ENCODE measurements at regions not wholly inside any gene's neighbourhood (a gene's known extent, or its start where the extent isn't known, plus 50 kb on each side); places are given as distances from the start of the nearest gene placed in this dataset.

DNA sequence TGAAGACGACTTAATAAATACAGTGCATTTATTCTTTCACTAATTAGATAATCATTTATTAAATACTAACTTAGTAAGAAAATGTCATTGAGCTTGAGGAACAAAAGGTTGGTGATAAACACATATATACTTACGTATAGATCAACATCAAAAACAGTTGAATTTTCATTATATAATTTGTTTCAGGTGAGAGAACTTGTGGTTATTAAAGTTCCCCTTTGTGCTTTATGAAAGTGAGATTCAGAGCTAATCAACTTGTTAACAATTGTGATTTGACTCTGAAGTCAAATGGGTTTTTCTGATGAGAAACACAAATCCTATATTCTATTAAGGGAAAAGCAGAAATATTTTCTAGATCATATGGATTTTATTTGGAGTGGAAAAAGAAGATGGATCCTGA lies 524.0 kb downstream of the SOX11 start:
- no peak overlapping the region for H3K4me3 ChIP-seq
- H3K9me3 ChIP-seq: no peaks in the 10 kb centered on the region
- TF ChIP-seq POLR2AphosphoS5 (IDR thresholded peaks at IDR 0.05) (no peak), POLR2A (IDR thresholded peaks at IDR 0.05) (no peak)
- TF ChIP-seq, protein P1, sequence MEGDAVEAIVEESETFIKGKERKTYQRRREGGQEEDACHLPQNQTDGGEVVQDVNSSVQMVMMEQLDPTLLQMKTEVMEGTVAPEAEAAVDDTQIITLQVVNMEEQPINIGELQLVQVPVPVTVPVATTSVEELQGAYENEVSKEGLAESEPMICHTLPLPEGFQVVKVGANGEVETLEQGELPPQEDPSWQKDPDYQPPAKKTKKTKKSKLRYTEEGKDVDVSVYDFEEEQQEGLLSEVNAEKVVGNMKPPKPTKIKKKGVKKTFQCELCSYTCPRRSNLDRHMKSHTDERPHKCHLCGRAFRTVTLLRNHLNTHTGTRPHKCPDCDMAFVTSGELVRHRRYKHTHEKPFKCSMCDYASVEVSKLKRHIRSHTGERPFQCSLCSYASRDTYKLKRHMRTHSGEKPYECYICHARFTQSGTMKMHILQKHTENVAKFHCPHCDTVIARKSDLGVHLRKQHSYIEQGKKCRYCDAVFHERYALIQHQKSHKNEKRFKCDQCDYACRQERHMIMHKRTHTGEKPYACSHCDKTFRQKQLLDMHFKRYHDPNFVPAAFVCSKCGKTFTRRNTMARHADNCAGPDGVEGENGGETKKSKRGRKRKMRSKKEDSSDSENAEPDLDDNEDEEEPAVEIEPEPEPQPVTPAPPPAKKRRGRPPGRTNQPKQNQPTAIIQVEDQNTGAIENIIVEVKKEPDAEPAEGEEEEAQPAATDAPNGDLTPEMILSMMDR (IDR thresholded peaks at IDR 0.05 in 8 of 11, conservative IDR thresholded peaks at IDR 0.05 in 3 of 11): no peak
- no peak overlapping the region for H3K27ac ChIP-seq
- no peaks in the 10 kb centered on the region for H3K27me3 ChIP-seq (replicated peaks in 1 of 7)
- intact Hi-C loops (cut with DNase I; ENCODE audit: low total_unique reads): no loop called here
- H3K36me3 ChIP-seq: no peaks in the 10 kb centered on the region
- DNase-seq: no peak
- WGBS, 5 donors: 83 to 90% (median 83%) methylated on average over 2 of the region's 2 CpGs
- no peaks in the 10 kb centered on the region for H3K4me1 ChIP-seq

DNA sequence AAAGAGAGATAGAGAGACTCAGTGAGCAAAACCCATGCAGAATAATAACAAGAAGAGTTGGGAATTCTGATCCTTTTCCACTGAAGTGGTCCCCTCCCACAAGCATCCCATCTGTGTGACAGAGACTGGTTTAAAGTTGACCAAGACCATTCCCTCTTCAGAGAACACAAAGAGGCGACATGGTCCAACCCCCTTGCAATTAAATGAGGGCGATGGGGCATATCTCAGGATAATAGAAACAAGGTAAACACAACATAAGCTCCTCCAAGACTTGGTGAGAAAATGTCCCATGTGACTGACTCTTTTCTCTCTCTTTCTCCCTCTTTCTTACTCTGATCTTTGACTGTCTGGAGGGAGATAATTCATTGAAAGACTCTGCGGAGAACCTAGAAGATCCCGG lies 526.7 kb downstream of the SOX11 start:
- H3K27ac ChIP-seq: no peak overlapping the region
- H3K4me1 ChIP-seq: peaks cover 0 to 6% (median 0%) of the 10 kb centered on the region in 6 donors
- H3K9me3 ChIP-seq: no peaks in the 10 kb centered on the region
- intact Hi-C loops (cut with DNase I; ENCODE audit: low total_unique reads): no loop called here
- no peak overlapping the region for H3K4me3 ChIP-seq
- DNase-seq: no peak
- 79 to 95% (median 90%) methylated on average over 4 of the region's 4 CpGs for WGBS, 5 donors
- H3K27me3 ChIP-seq (replicated peaks in 1 of 7): no peaks in the 10 kb centered on the region
- no peaks in the 10 kb centered on the region for H3K36me3 ChIP-seq
- TF ChIP-seq POLR2AphosphoS5 (IDR thresholded peaks at IDR 0.05) (no peak), POLR2A (IDR thresholded peaks at IDR 0.05) (no peak)
- TF ChIP-seq, protein P1 (IDR thresholded peaks at IDR 0.05 in 8 of 11, conservative IDR thresholded peaks at IDR 0.05 in 3 of 11): no peak

DNA sequence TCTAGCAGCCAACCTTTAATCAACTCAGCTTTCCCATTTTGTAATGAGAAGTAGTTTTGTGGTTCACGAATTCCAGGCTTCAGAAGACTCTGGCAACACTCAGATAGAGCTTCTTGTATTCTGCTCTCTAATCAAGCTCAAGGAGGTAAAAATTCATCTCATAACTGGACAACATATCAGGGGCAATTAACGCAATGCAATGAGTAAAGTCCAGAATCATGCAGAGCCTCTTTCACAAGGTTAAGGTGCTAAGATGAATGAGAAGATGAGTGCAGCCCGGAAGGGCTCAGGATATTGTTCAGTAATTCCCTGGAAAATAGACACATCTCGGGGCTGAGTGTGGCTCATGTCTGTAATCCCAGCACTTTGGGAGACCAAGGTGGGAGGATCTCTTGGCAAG lies 527.7 kb downstream of the SOX11 start:
- DNase-seq: no peak
- 84 to 91% (median 88%) methylated on average over 4 of the region's 4 CpGs for WGBS, 5 donors
- no peaks in the 10 kb centered on the region for H3K9me3 ChIP-seq
- peaks cover 0 to 14% (median 0%) of the 10 kb centered on the region in 6 donors for H3K4me1 ChIP-seq
- H3K27ac ChIP-seq: no peak overlapping the region
- TF ChIP-seq, protein P1 (IDR thresholded peaks at IDR 0.05 in 8 of 11, conservative IDR thresholded peaks at IDR 0.05 in 3 of 11): no peak
- TF ChIP-seq POLR2AphosphoS5 (IDR thresholded peaks at IDR 0.05) (no peak), POLR2A (IDR thresholded peaks at IDR 0.05) (no peak)
- no peaks in the 10 kb centered on the region for H3K36me3 ChIP-seq
- no peak overlapping the region for H3K4me3 ChIP-seq
- no peaks in the 10 kb centered on the region for H3K27me3 ChIP-seq (replicated peaks in 1 of 7)
- intact Hi-C loops (cut with DNase I; ENCODE audit: low total_unique reads): no loop called here

DNA sequence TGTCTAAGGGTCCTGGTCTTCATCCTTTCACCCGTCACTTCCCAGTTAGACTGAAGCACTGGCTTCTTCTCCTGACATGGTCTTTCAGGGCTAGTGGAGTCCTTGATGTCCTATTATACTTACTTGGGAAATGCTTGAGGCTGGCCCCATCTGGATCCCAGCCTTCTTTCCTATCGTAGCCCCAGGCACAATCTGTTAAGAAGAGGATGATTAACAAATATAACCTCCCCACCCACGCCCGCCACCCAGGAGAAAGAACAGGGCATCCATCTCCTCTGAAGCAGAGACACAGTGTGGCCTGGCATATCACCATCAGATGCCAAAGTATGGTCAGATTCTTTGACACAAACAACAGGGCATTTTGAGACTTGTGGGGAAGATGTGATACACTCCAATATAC lies 530.1 kb downstream of the SOX11 start:
- DNase-seq: no peak
- no peaks in the 10 kb centered on the region for H3K27me3 ChIP-seq (replicated peaks in 1 of 7)
- H3K4me1 ChIP-seq: peaks cover 0 to 14% (median 0%) of the 10 kb centered on the region in 6 donors
- H3K27ac ChIP-seq: no peak overlapping the region
- no peak overlapping the region for H3K4me3 ChIP-seq
- no peaks in the 10 kb centered on the region for H3K36me3 ChIP-seq
- intact Hi-C loops (cut with DNase I; ENCODE audit: low total_unique reads): no loop called here
- WGBS, 5 donors: 83 to 92% (median 90%) methylated on average over 4 of the region's 4 CpGs
- TF ChIP-seq POLR2AphosphoS5 (IDR thresholded peaks at IDR 0.05) (no peak), POLR2A (IDR thresholded peaks at IDR 0.05) (no peak)
- TF ChIP-seq, protein P1 (IDR thresholded peaks at IDR 0.05 in 8 of 11, conservative IDR thresholded peaks at IDR 0.05 in 3 of 11): no peak
- no peaks in the 10 kb centered on the region for H3K9me3 ChIP-seq

Measured in spleen (tissue), 11 donors.